ENCODE measurements at regions not wholly inside any gene's neighbourhood (a gene's known extent, or its start where the extent isn't known, plus 50 kb on each side); places are given as distances from the start of the nearest gene placed in this dataset.

GRCh38 chr1:234776256-234776875 is 166.4 kb upstream of the IRF2BP2 start:
- BruUV-seq (replicated peaks), result no TSS peak
- POLR2A ChIA-PET (ENCODE audit: low non-redundant PET), result no interaction called here
- Histone ChIP-seq H3K4me3 (ENCODE audit: low read depth, low read length, poor library complexity, severe bottlenecking) (no peak overlapping the region), H3K4me1 (ENCODE audit: insufficient read depth, low read length, poor library complexity, severe bottlenecking) (no peaks in the 10 kb centered on the region), H3K9me3 (ENCODE audit: low read depth, low read length, poor library complexity, severe bottlenecking) (no peaks in the 10 kb centered on the region), H3K27ac (ENCODE audit: low read depth, low read length, poor library complexity, severe bottlenecking) (no peak overlapping the region), H3K27me3 (replicated peaks; ENCODE audit: insufficient read depth, low read depth, low read length, poor library complexity) (peaks cover 48% of the 10 kb centered on the region), H3K36me3 (ENCODE audit: insufficient read depth, low read length, poor library complexity, severe bottlenecking) (no peaks in the 10 kb centered on the region)
- TF ChIP-seq CTCF (conservative IDR thresholded peaks at IDR 0.05; ENCODE audit: low read depth, low read length) (no peak), EZH2 (IDR thresholded peaks at IDR 0.05; ENCODE audit: borderline replicate concordance, low read depth, low read length, poor library complexity, severe bottlenecking) (no peak)
- CTCF ChIA-PET, result no interaction called here
- intact Hi-C loops (cut with micrococcal nuclease; ENCODE audit: unreplicated experiment), result no loop called here
- DNase-seq (ENCODE audit: low spot score), result peak; percentile 10

GRCh38 chr1:234775477-234776246 is 165.7 kb upstream of the IRF2BP2 start:
- H3K36me3 ChIP-seq (ENCODE audit: insufficient read depth, low read length, poor library complexity, severe bottlenecking), result no peaks in the 10 kb centered on the region
- no peaks in the 10 kb centered on the region for H3K4me1 ChIP-seq (ENCODE audit: insufficient read depth, low read length, poor library complexity, severe bottlenecking)
- intact Hi-C loops (cut with micrococcal nuclease; ENCODE audit: unreplicated experiment), result no loop called here
- no peak for DNase-seq (ENCODE audit: low spot score)
- no peak for TF ChIP-seq EZH2 (IDR thresholded peaks at IDR 0.05; ENCODE audit: borderline replicate concordance, low read depth, low read length, poor library complexity, severe bottlenecking)
- no peak for TF ChIP-seq CTCF (conservative IDR thresholded peaks at IDR 0.05; ENCODE audit: low read depth, low read length)
- no TSS peak for BruUV-seq (replicated peaks)
- ChIA-PET POLR2A (ENCODE audit: low non-redundant PET) (no interaction called here), CTCF (interaction anchor here (0.6 kb wide), 1 partner anchor 164 kb away, joined by 3 read pairs; no protein-coding TSS in a partner anchor)
- H3K27ac ChIP-seq (ENCODE audit: low read depth, low read length, poor library complexity, severe bottlenecking), result no peak overlapping the region
- no peaks in the 10 kb centered on the region for H3K9me3 ChIP-seq (ENCODE audit: low read depth, low read length, poor library complexity, severe bottlenecking)
- peaks cover 41% of the 10 kb centered on the region for H3K27me3 ChIP-seq (replicated peaks; ENCODE audit: insufficient read depth, low read depth, low read length, poor library complexity)
- no peak overlapping the region for H3K4me3 ChIP-seq (ENCODE audit: low read depth, low read length, poor library complexity, severe bottlenecking)

- TF ChIP-seq EZH2 (IDR thresholded peaks at IDR 0.05; ENCODE audit: borderline replicate concordance, low read depth, low read length, poor library complexity, severe bottlenecking) (no peak), CTCF (conservative IDR thresholded peaks at IDR 0.05; ENCODE audit: low read depth, low read length) (no peak)
- no peaks in the 10 kb centered on the region for H3K9me3 ChIP-seq (ENCODE audit: low read depth, low read length, poor library complexity, severe bottlenecking)
- CTCF ChIA-PET, result no interaction called here
- intact Hi-C loops (cut with micrococcal nuclease; ENCODE audit: unreplicated experiment), result no loop called here
- H3K4me1 ChIP-seq (ENCODE audit: insufficient read depth, low read length, poor library complexity, severe bottlenecking), result peaks cover under 1% of the 10 kb centered on the region
- peaks cover 35% of the 10 kb centered on the region for H3K27me3 ChIP-seq (replicated peaks; ENCODE audit: insufficient read depth, low read depth, low read length, poor library complexity)
- no peak for DNase-seq (ENCODE audit: low spot score)
- no TSS peak for BruUV-seq (replicated peaks)
- POLR2A ChIA-PET (ENCODE audit: low non-redundant PET), result no interaction called here
- no peak overlapping the region for H3K27ac ChIP-seq (ENCODE audit: low read depth, low read length, poor library complexity, severe bottlenecking)
- no peaks in the 10 kb centered on the region for H3K36me3 ChIP-seq (ENCODE audit: insufficient read depth, low read length, poor library complexity, severe bottlenecking)
- no peak overlapping the region for H3K4me3 ChIP-seq (ENCODE audit: low read depth, low read length, poor library complexity, severe bottlenecking)
Measured at GRCh38 chr1:234774971-234775370, 165.0 kb upstream of the IRF2BP2 start.
